ENCODE measurements at regions not wholly inside any gene's neighbourhood (a gene's known extent, or its start where the extent isn't known, plus 50 kb on each side); places are given as distances from the start of the nearest gene placed in this dataset.

GRCh38 chr3:161567577-161568361, 71.2 kb downstream of the OTOL1 start (continued):
- TF ChIP-seq TCF7L2 (IDR thresholded peaks at IDR 0.05; ENCODE audit: borderline replicate concordance, low read depth, low read length) = no peak

- H3K4me1 ChIP-seq (ENCODE audit: control insufficient read depth, insufficient read depth, low read length) = no peaks in the 10 kb centered on the region
- POLR2A ChIA-PET = no interaction called here
- no peak overlapping the region for H3K27ac ChIP-seq (ENCODE audit: extremely low read depth, low read depth, low read length)
- H3K4me3 ChIP-seq (ENCODE audit: low read depth, low read length) = no peak overlapping the region
- H3K9me3 ChIP-seq (ENCODE audit: control insufficient read depth, insufficient read depth, low read depth, low read length) = no peaks in the 10 kb centered on the region
- H3K36me3 ChIP-seq (ENCODE audit: control insufficient read depth in 2 of 2, insufficient read depth in 1 of 2, low read length in 2 of 2) = no peaks in the 10 kb centered on the region
- TF ChIP-seq ZFP37 (tag by site-specific recombination; IDR thresholded peaks at IDR 0.05) (no peak), ZNF76 (tag by site-specific recombination; IDR thresholded peaks at IDR 0.05; ENCODE audit: borderline replicate concordance, low read depth) (no peak), ZNF354C (tag by site-specific recombination; IDR thresholded peaks at IDR 0.05; ENCODE audit: borderline replicate concordance, low read depth) (no peak), REPIN1 (tag by site-specific recombination; IDR thresholded peaks at IDR 0.05; ENCODE audit: low read depth) (no peak), MEIS1 (CRISPR knock-in tag; IDR thresholded peaks at IDR 0.05; ENCODE audit: borderline replicate concordance) (no peak), HOXC10 (CRISPR knock-in tag; IDR thresholded peaks at IDR 0.05) (no peak), ZNF174 (tag by site-specific recombination; IDR thresholded peaks at IDR 0.05) (no peak), ZNF394 (tag by site-specific recombination; IDR thresholded peaks at IDR 0.05; ENCODE audit: borderline replicate concordance) (no peak), ZNF488 (tag by site-specific recombination; IDR thresholded peaks at IDR 0.05) (no peak), HOXD13 (CRISPR knock-in tag; IDR thresholded peaks at IDR 0.05; ENCODE audit: borderline replicate concordance) (no peak), ZNF311 (tag by site-specific recombination; IDR thresholded peaks at IDR 0.05; ENCODE audit: borderline replicate concordance) (no peak), ZNF792 (tag by site-specific recombination; IDR thresholded peaks at IDR 0.05) (no peak)
- TF ChIP-seq, protein P1, sequence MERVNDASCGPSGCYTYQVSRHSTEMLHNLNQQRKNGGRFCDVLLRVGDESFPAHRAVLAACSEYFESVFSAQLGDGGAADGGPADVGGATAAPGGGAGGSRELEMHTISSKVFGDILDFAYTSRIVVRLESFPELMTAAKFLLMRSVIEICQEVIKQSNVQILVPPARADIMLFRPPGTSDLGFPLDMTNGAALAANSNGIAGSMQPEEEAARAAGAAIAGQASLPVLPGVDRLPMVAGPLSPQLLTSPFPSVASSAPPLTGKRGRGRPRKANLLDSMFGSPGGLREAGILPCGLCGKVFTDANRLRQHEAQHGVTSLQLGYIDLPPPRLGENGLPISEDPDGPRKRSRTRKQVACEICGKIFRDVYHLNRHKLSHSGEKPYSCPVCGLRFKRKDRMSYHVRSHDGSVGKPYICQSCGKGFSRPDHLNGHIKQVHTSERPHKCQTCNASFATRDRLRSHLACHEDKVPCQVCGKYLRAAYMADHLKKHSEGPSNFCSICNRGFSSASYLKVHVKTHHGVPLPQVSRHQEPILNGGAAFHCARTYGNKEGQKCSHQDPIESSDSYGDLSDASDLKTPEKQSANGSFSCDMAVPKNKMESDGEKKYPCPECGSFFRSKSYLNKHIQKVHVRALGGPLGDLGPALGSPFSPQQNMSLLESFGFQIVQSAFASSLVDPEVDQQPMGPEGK (tag by site-specific recombination; IDR thresholded peaks at IDR 0.05) = no peak
- TF ChIP-seq, protein P2, sequence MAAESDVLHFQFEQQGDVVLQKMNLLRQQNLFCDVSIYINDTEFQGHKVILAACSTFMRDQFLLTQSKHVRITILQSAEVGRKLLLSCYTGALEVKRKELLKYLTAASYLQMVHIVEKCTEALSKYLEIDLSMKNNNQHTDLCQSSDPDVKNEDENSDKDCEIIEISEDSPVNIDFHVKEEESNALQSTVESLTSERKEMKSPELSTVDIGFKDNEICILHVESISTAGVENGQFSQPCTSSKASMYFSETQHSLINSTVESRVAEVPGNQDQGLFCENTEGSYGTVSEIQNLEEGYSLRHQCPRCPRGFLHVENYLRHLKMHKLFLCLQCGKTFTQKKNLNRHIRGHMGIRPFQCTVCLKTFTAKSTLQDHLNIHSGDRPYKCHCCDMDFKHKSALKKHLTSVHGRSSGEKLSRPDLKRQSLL (tag by site-specific recombination; IDR thresholded peaks at IDR 0.05) = no peak
- TF ChIP-seq, protein P3, sequence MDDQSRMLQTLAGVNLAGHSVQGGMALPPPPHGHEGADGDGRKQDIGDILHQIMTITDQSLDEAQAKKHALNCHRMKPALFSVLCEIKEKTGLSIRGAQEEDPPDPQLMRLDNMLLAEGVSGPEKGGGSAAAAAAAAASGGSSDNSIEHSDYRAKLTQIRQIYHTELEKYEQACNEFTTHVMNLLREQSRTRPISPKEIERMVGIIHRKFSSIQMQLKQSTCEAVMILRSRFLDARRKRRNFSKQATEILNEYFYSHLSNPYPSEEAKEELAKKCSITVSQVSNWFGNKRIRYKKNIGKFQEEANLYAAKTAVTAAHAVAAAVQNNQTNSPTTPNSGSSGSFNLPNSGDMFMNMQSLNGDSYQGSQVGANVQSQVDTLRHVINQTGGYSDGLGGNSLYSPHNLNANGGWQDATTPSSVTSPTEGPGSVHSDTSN (CRISPR knock-in tag; IDR thresholded peaks at IDR 0.05) = no peak
- CTCF ChIA-PET = no interaction called here
Observed at GRCh38 chr3:161568671-161569070, 72.1 kb downstream of the OTOL1 start.

- Histone ChIP-seq H3K27ac (ENCODE audit: extremely low read depth, low read depth, low read length) (no peak overlapping the region), H3K4me3 (ENCODE audit: low read depth, low read length) (no peak overlapping the region), H3K9me3 (ENCODE audit: control insufficient read depth, insufficient read depth, low read depth, low read length) (no peaks in the 10 kb centered on the region), H3K36me3 (ENCODE audit: control insufficient read depth in 2 of 2, insufficient read depth in 1 of 2, low read length in 2 of 2) (no peaks in the 10 kb centered on the region), H3K4me1 (ENCODE audit: control insufficient read depth, insufficient read depth, low read length) (no peaks in the 10 kb centered on the region)
- CTCF ChIA-PET = no interaction called here
- POLR2A ChIA-PET = no interaction called here
- TF ChIP-seq KLF1 (tag by site-specific recombination; IDR thresholded peaks at IDR 0.05) (no peak), ZNF341 (tag by site-specific recombination; IDR thresholded peaks at IDR 0.05; ENCODE audit: low read depth) (no peak), GLIS2 (tag by site-specific recombination; IDR thresholded peaks at IDR 0.05) (no peak), INSM2 (tag by site-specific recombination; IDR thresholded peaks at IDR 0.05) (no peak), BCL11B (tag by site-specific recombination; IDR thresholded peaks at IDR 0.05; ENCODE audit: low read depth) (no peak), ZNF48 (tag by site-specific recombination; IDR thresholded peaks at IDR 0.05) (no peak), ZNF239 (tag by site-specific recombination; IDR thresholded peaks at IDR 0.05) (no peak), ZNF791 (tag by site-specific recombination; IDR thresholded peaks at IDR 0.05) (no peak), ZNF184 (tag by site-specific recombination; IDR thresholded peaks at IDR 0.05) (no peak), SCRT2 (tag by site-specific recombination; IDR thresholded peaks at IDR 0.05) (no peak)
Observed at GRCh38 chr3:161571951-161572350, 75.3 kb downstream of the OTOL1 start.
